IPS-18a (cell line): ENCODE measurements at regions not wholly inside any gene's neighbourhood (a gene's known extent, or its start where the extent isn't known, plus 50 kb on each side); places are given as distances from the start of the nearest gene placed in this dataset.

Source experiments
- H3K27ac ChIP-seq: one replicate; pipeline ENCODE4 v1.5.1; 2013; ENCODE audit warnings: low read length
- H3K27me3 ChIP-seq: one replicate; pipeline ENCODE4 v1.6.1; 2013; ENCODE audit warnings: mild to moderate bottlenecking, low read length; ENCODE audit not compliant: control insufficient read depth, insufficient read depth
- H3K36me3 ChIP-seq: one replicate; pipeline ENCODE4 v1.6.1; 2013; ENCODE audit warnings: low read depth, low read length; ENCODE audit not compliant: control insufficient read depth
- H3K4me1 ChIP-seq: one replicate; pipeline ENCODE4 v1.6.1; 2013; ENCODE audit warnings: low read depth, low read length; ENCODE audit not compliant: control insufficient read depth
- H3K4me3 ChIP-seq: one replicate; pipeline ENCODE4 v1.5.1; 2013; ENCODE audit warnings: low read length
- H3K9ac ChIP-seq: one replicate; pipeline ENCODE4 v1.6.1; 2013; ENCODE audit warnings: mild to moderate bottlenecking, low read length, moderate library complexity
- H3K9me3 ChIP-seq: one replicate; pipeline ENCODE4 v1.6.1; 2013; ENCODE audit warnings: low read depth, low read length; ENCODE audit not compliant: control insufficient read depth

DNA sequence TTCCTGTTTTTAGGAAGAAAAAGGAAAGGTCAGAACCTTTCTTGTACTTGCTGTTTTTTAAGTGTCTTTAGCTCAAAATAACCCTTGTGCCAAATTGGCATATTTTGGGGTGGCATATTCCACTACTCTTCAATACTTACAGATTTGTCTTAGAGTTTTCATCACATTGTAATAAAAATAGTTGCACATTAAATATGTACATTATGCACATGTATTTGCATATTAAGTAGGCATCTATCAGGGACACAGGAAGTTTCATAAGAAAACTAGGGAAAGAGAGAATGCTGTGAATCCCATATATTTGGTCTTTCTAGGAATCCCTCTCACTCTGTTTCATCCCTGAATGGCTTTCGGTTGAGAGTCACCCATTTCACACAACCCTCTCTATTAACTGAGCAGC lies 139.6 kb downstream of the LARP7 start:
- H3K4me3 ChIP-seq, result no peak overlapping the region
- no peak overlapping the region for H3K27ac ChIP-seq
- peaks cover 8% of the 10 kb centered on the region for H3K4me1 ChIP-seq
- no peak overlapping the region for H3K9ac ChIP-seq
- no peaks in the 10 kb centered on the region for H3K27me3 ChIP-seq
- no peaks in the 10 kb centered on the region for H3K36me3 ChIP-seq
- no peaks in the 10 kb centered on the region for H3K9me3 ChIP-seq

DNA sequence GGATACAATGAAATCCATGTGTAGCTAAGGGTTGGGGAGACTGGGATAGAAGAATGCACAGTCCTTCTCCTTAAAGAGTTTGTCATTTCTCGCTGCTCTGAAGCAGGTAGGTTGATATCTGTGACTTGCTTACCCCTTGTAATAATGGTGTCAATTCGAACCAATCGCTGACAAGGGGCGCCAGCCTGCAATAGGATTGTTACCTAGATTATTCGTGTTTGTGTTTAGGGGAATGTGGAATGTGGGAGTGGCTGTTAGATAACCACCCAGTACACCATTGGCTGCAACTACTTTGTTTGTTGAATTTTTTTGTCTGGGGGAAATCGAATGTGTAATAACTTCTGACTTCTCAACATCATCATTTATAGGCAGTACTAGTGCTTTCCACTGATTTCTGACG lies 141.6 kb downstream of the LARP7 start:
- Histone ChIP-seq H3K27me3 (no peaks in the 10 kb centered on the region), H3K9me3 (no peaks in the 10 kb centered on the region), H3K27ac (no peak overlapping the region), H3K9ac (no peak overlapping the region), H3K36me3 (no peaks in the 10 kb centered on the region), H3K4me1 (peaks cover 8% of the 10 kb centered on the region), H3K4me3 (no peak overlapping the region)

GRCh38 chr4:112793033-112793432 lies 156.1 kb downstream of the LARP7 start:
- Histone ChIP-seq H3K4me3 (no peak overlapping the region), H3K9ac (no peak overlapping the region), H3K27ac (no peak overlapping the region), H3K36me3 (peaks cover 8% of the 10 kb centered on the region), H3K27me3 (no peaks in the 10 kb centered on the region), H3K9me3 (no peaks in the 10 kb centered on the region), H3K4me1 (no peaks in the 10 kb centered on the region)

GRCh38 chr4:112800001-112800400 lies 163.1 kb downstream of the LARP7 start:
- no peaks in the 10 kb centered on the region for H3K4me1 ChIP-seq
- no peak overlapping the region for H3K27ac ChIP-seq
- H3K9ac ChIP-seq, result no peak overlapping the region
- H3K4me3 ChIP-seq, result no peak overlapping the region
- no peaks in the 10 kb centered on the region for H3K9me3 ChIP-seq
- no peaks in the 10 kb centered on the region for H3K27me3 ChIP-seq
- H3K36me3 ChIP-seq, result peaks cover 8% of the 10 kb centered on the region

DNA sequence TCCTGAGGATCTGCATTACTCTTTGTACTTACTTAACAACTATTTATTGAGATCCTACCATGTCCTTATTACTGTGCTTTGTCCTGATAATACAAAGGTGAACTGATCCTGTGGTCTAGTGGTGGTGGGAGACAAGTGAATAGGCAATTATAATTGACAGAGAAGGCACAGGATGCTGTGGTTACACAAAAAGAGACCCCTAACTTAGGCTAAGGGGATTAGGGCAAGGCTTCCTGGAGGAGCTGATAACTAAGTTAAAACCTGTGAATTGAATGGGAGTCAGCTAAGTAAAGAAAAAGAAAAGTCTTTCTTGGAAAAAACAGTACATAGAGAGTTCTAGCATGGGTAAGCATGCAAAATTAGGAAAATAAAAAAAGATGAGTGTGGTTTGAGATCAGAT lies 164.4 kb downstream of the LARP7 start:
- Histone ChIP-seq H3K27me3 (no peaks in the 10 kb centered on the region), H3K9me3 (no peaks in the 10 kb centered on the region), H3K4me3 (no peak overlapping the region), H3K27ac (no peak overlapping the region), H3K4me1 (no peaks in the 10 kb centered on the region), H3K36me3 (peaks cover 8% of the 10 kb centered on the region), H3K9ac (no peak overlapping the region)

GRCh38 chr4:112802780-112803179 lies 165.8 kb downstream of the LARP7 start:
- Histone ChIP-seq H3K4me1 (no peaks in the 10 kb centered on the region), H3K36me3 (peaks cover 2% of the 10 kb centered on the region), H3K9me3 (no peaks in the 10 kb centered on the region), H3K9ac (no peak overlapping the region), H3K27ac (no peak overlapping the region), H3K27me3 (no peaks in the 10 kb centered on the region), H3K4me3 (no peak overlapping the region)

- H3K9ac ChIP-seq, result no peak overlapping the region
- no peaks in the 10 kb centered on the region for H3K27me3 ChIP-seq
- H3K27ac ChIP-seq, result no peak overlapping the region
- H3K4me3 ChIP-seq, result no peak overlapping the region
- no peaks in the 10 kb centered on the region for H3K9me3 ChIP-seq
- H3K36me3 ChIP-seq, result no peaks in the 10 kb centered on the region
- no peaks in the 10 kb centered on the region for H3K4me1 ChIP-seq
Observed at GRCh38 chr4:112807083-112807482, 170.1 kb downstream of the LARP7 start.

- no peak overlapping the region for H3K9ac ChIP-seq
- H3K27ac ChIP-seq, result no peak overlapping the region
- H3K36me3 ChIP-seq, result no peaks in the 10 kb centered on the region
- H3K27me3 ChIP-seq, result no peaks in the 10 kb centered on the region
- no peak overlapping the region for H3K4me3 ChIP-seq
- H3K9me3 ChIP-seq, result no peaks in the 10 kb centered on the region
- H3K4me1 ChIP-seq, result no peaks in the 10 kb centered on the region
Observed at GRCh38 chr4:112808001-112808400, 171.1 kb downstream of the LARP7 start.

GRCh38 chr4:112813790-112814189 lies 176.8 kb downstream of the LARP7 start:
- Histone ChIP-seq H3K9me3 (no peaks in the 10 kb centered on the region), H3K36me3 (no peaks in the 10 kb centered on the region), H3K27ac (no peak overlapping the region), H3K4me1 (peaks cover 13% of the 10 kb centered on the region), H3K4me3 (no peak overlapping the region), H3K9ac (no peak overlapping the region), H3K27me3 (no peaks in the 10 kb centered on the region)

- H3K9ac ChIP-seq, result peak overlapping the region; percentile 67
- H3K36me3 ChIP-seq, result no peaks in the 10 kb centered on the region
- H3K9me3 ChIP-seq, result no peaks in the 10 kb centered on the region
- H3K4me3 ChIP-seq, result peak overlapping the region; percentile 71
- peak overlapping the region; percentile 59 for H3K27ac ChIP-seq
- H3K4me1 ChIP-seq, result peaks cover 14% of the 10 kb centered on the region
- no peaks in the 10 kb centered on the region for H3K27me3 ChIP-seq
Observed at GRCh38 chr4:112817933-112818593, 181.1 kb downstream of the LARP7 start.

- Histone ChIP-seq H3K27me3 (no peaks in the 10 kb centered on the region), H3K4me3 (peak overlapping the region; percentile 71), H3K4me1 (peaks cover 14% of the 10 kb centered on the region), H3K9me3 (no peaks in the 10 kb centered on the region), H3K9ac (peak overlapping the region; percentile 67), H3K27ac (peak overlapping the region; percentile 59), H3K36me3 (no peaks in the 10 kb centered on the region)
Observed at GRCh38 chr4:112818594-112818965, 181.6 kb downstream of the LARP7 start.

DNA sequence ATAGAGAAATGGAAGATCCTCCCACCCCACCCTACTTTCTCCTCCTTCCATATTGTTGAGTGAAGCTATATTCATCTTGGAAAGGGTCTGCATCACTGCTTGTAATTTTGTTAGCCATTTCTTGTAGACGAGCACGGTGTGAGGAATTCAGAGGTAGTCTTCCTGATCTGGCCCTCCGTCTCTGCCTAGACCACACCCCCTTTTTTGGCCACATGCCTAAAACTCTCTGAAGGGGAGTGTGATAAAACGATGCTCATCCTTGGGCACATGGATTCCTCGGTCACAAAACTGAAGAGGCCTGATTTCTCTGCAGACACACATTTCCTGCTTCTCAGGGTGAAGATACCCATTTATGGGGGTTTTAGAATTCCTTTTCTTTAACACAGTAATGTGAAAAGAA lies 182.8 kb downstream of the LARP7 start:
- no peak overlapping the region for H3K4me3 ChIP-seq
- H3K4me1 ChIP-seq, result peaks cover 14% of the 10 kb centered on the region
- H3K27ac ChIP-seq, result no peak overlapping the region
- H3K9ac ChIP-seq, result no peak overlapping the region
- no peaks in the 10 kb centered on the region for H3K36me3 ChIP-seq
- H3K27me3 ChIP-seq, result no peaks in the 10 kb centered on the region
- no peaks in the 10 kb centered on the region for H3K9me3 ChIP-seq
